ENCODE measurements at regions not wholly inside any gene's neighbourhood (a gene's known extent, or its start where the extent isn't known, plus 50 kb on each side); places are given as distances from the start of the nearest gene placed in this dataset.

- TF ChIP-seq CTCF (conservative IDR thresholded peaks at IDR 0.05 in 1 of 2, IDR thresholded peaks at IDR 0.05 in 1 of 2; ENCODE audit: extremely low read depth in 1 of 2, insufficient read depth in 1 of 2, low read depth in 1 of 2, low read length in 2 of 2) (no peak), EZH2 (IDR thresholded peaks at IDR 0.05; ENCODE audit: borderline replicate concordance, low read length) (no peak)
Observed at GRCh38 chr6:25043892-25044291, 108.1 kb upstream of the RIPOR2 start.
